SJSA1 (cell line): ENCODE measurements at regions not wholly inside any gene's neighbourhood (a gene's known extent, or its start where the extent isn't known, plus 50 kb on each side); places are given as distances from the start of the nearest gene placed in this dataset.

Source experiments
- DNase-seq, 2 experiments: peaks; one replicate each; pipeline ENCODE4 v3.0.0-alpha.2; 2015 to 2020; ENCODE audit warnings: low spot score in 2 of 2, low read depth in 1 of 2
- H3K27ac ChIP-seq: fragments of 250-450 bp; sonication (Bioruptor Pico); 2 replicates; pipeline ENCODE4 v1.5.1; 2020; ENCODE audit warnings: mild to moderate bottlenecking, moderate library complexity
- H3K27me3 ChIP-seq: fragments of 250-450 bp; sonication (Bioruptor Pico); replicated peaks from 2 replicates; pipeline ENCODE4 v1.5.1; 2020; ENCODE audit warnings: mild to moderate bottlenecking, moderate library complexity
- H3K36me3 ChIP-seq: fragments of 250-450 bp; sonication (Bioruptor Pico); 2 replicates; pipeline ENCODE4 v1.5.1; 2020; ENCODE audit warnings: mild to moderate bottlenecking
- H3K4me1 ChIP-seq: fragments of 250-450 bp; sonication (Bioruptor Pico); replicated peaks from 2 replicates; pipeline ENCODE4 v1.6.1; 2021; ENCODE audit warnings: mild to moderate bottlenecking
- H3K4me3 ChIP-seq: fragments of 250-450 bp; sonication (Bioruptor Pico); 2 replicates; pipeline ENCODE4 v1.5.1; 2020; ENCODE audit warnings: mild to moderate bottlenecking
- H3K9me3 ChIP-seq: fragments of 250-450 bp; sonication (Bioruptor Pico); replicated peaks from 2 replicates; pipeline ENCODE4 v1.5.1; 2020; ENCODE audit warnings: mild to moderate bottlenecking

GRCh38 chr2:19804639-19805260, 97.0 kb downstream of the TTC32 start:
- Histone ChIP-seq H3K27me3 (no peaks in the 10 kb centered on the region), H3K27ac (no peak overlapping the region), H3K9me3 (no peaks in the 10 kb centered on the region), H3K4me1 (peaks cover 25% of the 10 kb centered on the region), H3K36me3 (no peaks in the 10 kb centered on the region), H3K4me3 (no peak overlapping the region)
- peak in 1 of 2 experiments; percentile 33 for DNase-seq

DNA sequence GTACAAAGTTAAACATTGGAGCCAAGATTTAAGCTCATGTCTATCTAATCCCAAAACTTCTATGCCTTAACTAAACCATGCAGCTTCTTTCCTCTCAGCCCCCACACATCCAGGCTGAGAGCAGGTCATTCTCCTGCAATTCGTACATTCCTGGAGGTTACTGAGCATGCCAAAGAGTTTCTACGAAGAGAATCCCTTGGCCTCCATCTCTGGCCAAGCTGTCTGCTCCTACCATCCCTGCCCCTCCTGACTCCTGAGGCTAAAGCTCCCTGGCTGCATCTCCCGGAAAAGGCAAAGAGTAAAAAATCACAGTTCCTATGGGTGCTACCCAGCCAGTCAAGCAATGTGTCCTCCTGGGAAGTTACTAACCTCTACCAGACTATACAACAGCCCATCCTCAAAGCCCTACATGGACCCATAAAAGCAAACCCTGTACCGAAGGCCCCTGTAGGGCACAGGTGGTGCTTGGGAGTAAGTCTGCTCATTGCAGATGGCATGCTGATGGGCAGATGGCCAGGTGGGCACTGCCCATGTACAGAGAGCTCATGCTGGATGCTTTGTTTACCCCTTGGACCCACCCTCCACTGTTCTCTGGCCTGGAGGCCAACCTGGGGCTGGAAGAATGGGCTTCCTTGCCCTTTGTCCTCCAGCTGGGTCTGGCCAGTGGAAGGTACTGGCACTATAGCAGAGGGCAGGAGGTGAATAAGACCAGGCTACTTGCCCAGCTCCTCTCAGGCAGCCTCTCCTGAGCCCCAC, 99.5 kb downstream of the TTC32 start:
- H3K27me3 ChIP-seq: no peaks in the 10 kb centered on the region
- no peak overlapping the region for H3K27ac ChIP-seq
- DNase-seq: peak in 1 of 2 experiments; percentile 20
- no peaks in the 10 kb centered on the region for H3K9me3 ChIP-seq
- peaks cover 25% of the 10 kb centered on the region for H3K4me1 ChIP-seq
- H3K4me3 ChIP-seq: no peak overlapping the region
- no peaks in the 10 kb centered on the region for H3K36me3 ChIP-seq

DNA sequence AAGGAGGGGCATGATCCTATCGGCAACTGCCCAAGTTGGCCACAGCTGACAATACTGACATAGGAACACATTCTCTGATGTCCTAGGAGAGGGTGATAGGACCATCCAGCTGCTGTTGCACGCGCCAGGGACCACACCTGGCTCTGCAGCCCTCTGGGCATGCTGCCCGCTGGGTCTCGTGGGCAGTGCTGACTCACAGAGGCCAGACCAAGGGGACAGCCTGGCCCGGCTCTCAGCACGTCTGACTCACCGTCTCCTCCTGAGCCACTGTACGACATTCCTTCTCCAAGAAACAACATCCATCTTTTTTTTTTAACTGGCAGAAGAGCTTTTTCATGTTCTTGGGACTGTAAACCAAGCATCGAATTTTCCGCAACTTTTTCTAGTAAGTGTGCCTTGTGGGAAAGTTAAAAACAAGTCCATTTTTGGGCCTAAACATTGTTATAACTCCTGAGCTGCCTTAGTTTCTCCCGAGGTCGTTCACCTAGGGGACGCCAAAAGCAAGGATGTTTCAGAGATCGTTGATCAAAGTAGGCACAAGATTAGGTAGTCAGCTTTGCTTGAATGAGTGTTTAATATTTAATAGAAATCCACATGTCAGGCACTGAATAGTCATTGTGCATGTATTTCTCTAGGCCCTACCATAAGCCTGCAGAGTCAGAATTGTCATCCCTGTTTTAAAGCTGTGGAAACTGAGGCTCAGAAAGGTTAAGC, 100.3 kb downstream of the TTC32 start:
- Histone ChIP-seq H3K27ac (peak overlapping the region; percentile 38; the same call in 1 of the 2 replicates), H3K4me3 (no peak overlapping the region)
- DNase-seq: peak; percentile 78 to 95

GRCh38 chr2:19800796-19801195, 101.0 kb downstream of the TTC32 start:
- Histone ChIP-seq H3K4me3 (no peak overlapping the region), H3K27ac (no peak overlapping the region), H3K9me3 (no peaks in the 10 kb centered on the region), H3K36me3 (no peaks in the 10 kb centered on the region), H3K27me3 (no peaks in the 10 kb centered on the region), H3K4me1 (peaks cover 29% of the 10 kb centered on the region)
- DNase-seq: no peak

More for the DNA sequence above, 100.3 kb downstream of the TTC32 start:
- no peaks in the 10 kb centered on the region for H3K9me3 ChIP-seq
- no peaks in the 10 kb centered on the region for H3K27me3 ChIP-seq
- peaks cover 25% of the 10 kb centered on the region for H3K4me1 ChIP-seq
- H3K36me3 ChIP-seq: no peaks in the 10 kb centered on the region

- Histone ChIP-seq H3K4me1 (peaks cover 29% of the 10 kb centered on the region), H3K9me3 (no peaks in the 10 kb centered on the region), H3K27ac (no peak overlapping the region), H3K27me3 (no peaks in the 10 kb centered on the region), H3K4me3 (no peak overlapping the region), H3K36me3 (no peaks in the 10 kb centered on the region)
- peak in 1 of 2 experiments; percentile 15 for DNase-seq
Measured at GRCh38 chr2:19799881-19800780, 101.7 kb downstream of the TTC32 start.

DNA sequence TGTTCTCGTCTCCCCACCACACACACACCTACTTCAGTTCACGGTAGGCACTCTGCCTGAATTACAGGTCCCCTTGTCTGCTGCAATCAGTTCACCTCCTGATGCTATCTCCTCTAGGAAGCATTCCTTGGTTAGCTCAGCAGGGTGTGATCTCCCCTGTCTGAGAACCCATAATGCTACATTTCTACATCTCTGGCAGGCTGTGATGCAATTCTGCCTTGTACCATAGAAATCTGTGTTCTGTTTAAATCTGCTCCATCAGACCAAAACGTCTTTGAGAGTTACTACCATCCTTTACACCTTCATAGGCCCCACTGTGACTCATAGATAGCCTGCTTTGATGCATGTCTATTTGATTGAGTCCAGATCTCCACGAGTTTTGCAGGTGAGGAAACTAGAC, 103.9 kb downstream of the TTC32 start:
- DNase-seq: no peak
- H3K4me3 ChIP-seq: no peak overlapping the region
- H3K27me3 ChIP-seq: no peaks in the 10 kb centered on the region
- no peak overlapping the region for H3K27ac ChIP-seq
- no peaks in the 10 kb centered on the region for H3K9me3 ChIP-seq
- peaks cover 29% of the 10 kb centered on the region for H3K4me1 ChIP-seq
- H3K36me3 ChIP-seq: no peaks in the 10 kb centered on the region

- Histone ChIP-seq H3K4me3 (no peak overlapping the region), H3K36me3 (no peaks in the 10 kb centered on the region), H3K4me1 (peaks cover 26% of the 10 kb centered on the region), H3K9me3 (no peaks in the 10 kb centered on the region), H3K27ac (no peak overlapping the region), H3K27me3 (no peaks in the 10 kb centered on the region)
- DNase-seq: no peak
Measured at GRCh38 chr2:19797243-19797810, 104.5 kb downstream of the TTC32 start.

- H3K4me1 ChIP-seq: peaks cover 14% of the 10 kb centered on the region
- H3K9me3 ChIP-seq: no peaks in the 10 kb centered on the region
- DNase-seq: peak in 1 of 2 experiments; percentile 28
- H3K27me3 ChIP-seq: no peaks in the 10 kb centered on the region
- no peak overlapping the region for H3K4me3 ChIP-seq
- peak overlapping the region; percentile 4; the same call in 1 of the 2 replicates for H3K27ac ChIP-seq
- no peaks in the 10 kb centered on the region for H3K36me3 ChIP-seq
Measured at GRCh38 chr2:19796035-19796695, 105.6 kb downstream of the TTC32 start.

DNA sequence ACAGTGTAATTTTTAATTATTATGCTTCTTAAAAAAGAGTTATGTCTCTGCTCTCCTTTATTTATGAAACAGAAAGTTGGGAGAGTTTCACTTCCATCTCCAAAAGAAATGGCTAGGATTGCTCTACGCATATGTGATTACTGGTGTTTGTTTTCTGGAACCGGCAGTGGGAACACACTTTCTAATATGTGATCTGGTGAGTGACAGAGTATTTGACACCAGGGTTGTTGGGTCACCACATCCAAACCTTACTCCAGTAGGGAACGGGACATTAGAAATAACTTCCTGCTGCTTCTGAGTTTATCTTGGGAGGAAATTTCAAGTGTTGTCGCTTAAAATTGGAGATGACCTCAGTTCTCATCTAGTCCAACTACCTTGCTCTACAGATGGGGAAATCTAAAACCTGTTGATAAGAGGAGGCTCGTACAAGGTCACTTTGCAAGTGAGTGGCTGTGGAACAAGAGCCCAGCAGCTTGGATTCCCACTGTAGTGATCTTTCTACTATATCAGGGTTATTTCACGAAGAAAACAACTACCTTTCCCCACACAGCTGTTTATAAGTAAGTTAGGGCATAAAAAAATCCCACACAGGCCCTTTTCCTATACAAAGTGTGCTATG, 108.5 kb downstream of the TTC32 start:
- H3K27ac ChIP-seq: no peak overlapping the region
- no peaks in the 10 kb centered on the region for H3K36me3 ChIP-seq
- no peak for DNase-seq
- no peak overlapping the region for H3K4me3 ChIP-seq
- 0 out of 2 replicates have a peak, but pooled peaks cover 4% of the 10 kb centered on the region for H3K4me1 ChIP-seq
- no peaks in the 10 kb centered on the region for H3K27me3 ChIP-seq
- no peaks in the 10 kb centered on the region for H3K9me3 ChIP-seq

GRCh38 chr2:19790291-19790690, 111.5 kb downstream of the TTC32 start:
- Histone ChIP-seq H3K4me1 (peaks cover 17% of the 10 kb centered on the region), H3K27me3 (no peaks in the 10 kb centered on the region), H3K4me3 (no peak overlapping the region), H3K9me3 (0 out of 2 replicates have a peak, but pooled peaks cover 3% of the 10 kb centered on the region), H3K27ac (no peak overlapping the region), H3K36me3 (no peaks in the 10 kb centered on the region)
- no peak for DNase-seq

DNA sequence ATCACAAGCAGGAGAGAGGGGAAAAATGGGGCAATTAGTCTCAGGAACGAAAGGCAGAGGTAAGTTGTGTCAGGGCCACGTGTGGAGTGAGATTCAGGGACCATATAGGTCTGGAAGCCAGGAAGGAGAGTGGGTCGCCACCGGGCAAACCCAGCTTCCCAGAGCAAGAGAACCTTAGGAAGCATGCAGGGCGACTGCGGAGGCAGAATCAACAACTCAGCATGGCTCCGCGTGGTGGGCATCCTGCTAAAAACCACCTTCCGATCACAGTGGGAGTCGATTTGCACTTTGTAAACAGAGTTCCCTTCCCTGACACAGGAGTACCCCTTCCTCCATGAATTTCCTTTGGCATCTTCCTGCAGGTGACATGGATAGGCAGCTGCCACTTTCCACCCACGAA, 114.6 kb downstream of the TTC32 start:
- H3K36me3 ChIP-seq: no peaks in the 10 kb centered on the region
- peaks cover 22% of the 10 kb centered on the region for H3K4me1 ChIP-seq
- peak overlapping the region; percentile 93 for H3K27ac ChIP-seq
- no peak for DNase-seq
- no peaks in the 10 kb centered on the region for H3K27me3 ChIP-seq
- H3K4me3 ChIP-seq: no peak overlapping the region
- 0 out of 2 replicates have a peak, but pooled peaks cover 3% of the 10 kb centered on the region for H3K9me3 ChIP-seq

DNA sequence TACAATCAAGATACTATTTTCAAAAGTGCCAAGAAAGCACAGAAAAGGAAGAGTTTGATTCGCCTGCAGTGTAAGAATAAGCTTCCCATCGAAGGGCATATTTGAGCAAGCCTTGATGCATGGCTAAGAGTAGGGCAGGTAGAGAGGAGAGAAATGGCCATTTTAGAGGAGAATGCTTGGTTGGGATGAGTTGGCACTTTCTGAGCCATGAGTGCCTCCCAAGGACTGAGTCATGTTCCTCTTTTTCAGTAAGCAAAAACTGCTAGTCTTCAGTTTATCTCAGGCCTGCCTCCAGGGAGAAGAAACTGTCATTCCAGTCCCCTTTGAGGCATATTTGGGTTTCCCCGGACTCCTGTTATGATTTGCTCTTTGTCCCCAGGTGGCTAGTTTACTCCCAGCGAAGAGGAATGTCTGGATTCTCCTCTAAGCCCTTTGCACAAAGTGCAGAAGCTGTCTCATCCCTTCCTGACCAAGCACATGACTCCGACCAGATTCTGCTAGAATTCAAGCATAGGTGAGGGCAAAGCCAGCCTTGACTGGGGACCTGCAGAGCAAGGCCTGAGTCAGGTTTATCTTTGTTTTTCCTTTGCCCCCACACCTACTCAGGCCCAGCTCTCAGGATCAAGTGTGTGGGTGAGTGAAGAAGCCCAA, 115.2 kb downstream of the TTC32 start:
- Histone ChIP-seq H3K9me3 (0 out of 2 replicates have a peak, but pooled peaks cover 3% of the 10 kb centered on the region), H3K4me3 (no peak overlapping the region), H3K4me1 (peaks cover 22% of the 10 kb centered on the region), H3K27ac (peak overlapping the region; percentile 93), H3K36me3 (no peaks in the 10 kb centered on the region), H3K27me3 (no peaks in the 10 kb centered on the region)
- DNase-seq: peak; percentile 65 to 73
